ENCODE measurements at regions not wholly inside any gene's neighbourhood (a gene's known extent, or its start where the extent isn't known, plus 50 kb on each side); places are given as distances from the start of the nearest gene placed in this dataset.

- TF ChIP-seq MAZ (IDR thresholded peaks at IDR 0.05; ENCODE audit: borderline replicate concordance, low read depth, low read length) (no peak), MAZ (CRISPR knock-in tag; IDR thresholded peaks at IDR 0.05; ENCODE audit: low read depth) (no peak)
Measured at GRCh38 chr6:40924839-40925238, 114.2 kb downstream of the UNC5CL start (continued).

- no peak overlapping the region for H2AFZ ChIP-seq (ENCODE audit: low read length)
- H3K27me3 ChIP-seq (ENCODE audit: control insufficient read depth in 1 of 2, insufficient read depth in 2 of 2, low read length in 2 of 2), result peaks cover 3 to 36% of the 10 kb centered on the region in 2 experiments; a peak in 4 of 5 replicates
- H3K27ac ChIP-seq (ENCODE audit: extremely low read length, insufficient read depth, low read length), result no peak overlapping the region
- no peaks in the 10 kb centered on the region for H3K9me3 ChIP-seq (ENCODE audit: low read length)
- no peak for ATAC-seq
- ChIA-PET POLR2A (no interaction called here), CTCF (ENCODE audit: low intra/inter-chr PET ratio, low total read pairs) (no interaction called here)
- H3K4me3 ChIP-seq (replicated peaks in 1 of 3; ENCODE audit: insufficient read depth in 1 of 3, low read depth in 2 of 3, low read length in 3 of 3), result no peak overlapping the region
- H3K4me1 ChIP-seq (ENCODE audit: insufficient read depth, low read length), result no peaks in the 10 kb centered on the region
- H3K36me3 ChIP-seq (replicated peaks in 1 of 2; ENCODE audit: control insufficient read depth in 1 of 2, insufficient read depth in 2 of 2, low read length in 2 of 2), result no peaks in the 10 kb centered on the region
- no peaks in the 10 kb centered on the region for H3K79me2 ChIP-seq (ENCODE audit: insufficient read depth, low read length)
- in situ Hi-C loops (cut with HindIII; ENCODE audit: extremely low pct_ligation_motif_present, low pct_unique_long_range_greater_than_20kb) (no loop called here), intact Hi-C loops (cut with micrococcal nuclease; ENCODE audit: unreplicated experiment) (no loop called here)
- WGBS (ENCODE audit: low lambda C conversion rate), result 83% methylated on average over 2 of the region's 2 CpGs
- DNase-seq (ENCODE audit: low spot score), result no peak
- TF ChIP-seq ZNF280D (CRISPR knock-in tag; IDR thresholded peaks at IDR 0.05), result no peak
- TF ChIP-seq TARDBP (CRISPR knock-in tag; IDR thresholded peaks at IDR 0.05), result no peak
- no peak for TF ChIP-seq BRF2 (CRISPR knock-in tag; IDR thresholded peaks at IDR 0.05)
- no peak for TF ChIP-seq FIP1L1 (IDR thresholded peaks at IDR 0.05; ENCODE audit: borderline replicate concordance, insufficient read depth, low read depth, low read length)
- H3K9ac ChIP-seq (ENCODE audit: insufficient read depth, low read depth, low read length), result no peak overlapping the region
- no peak for FAIRE-seq
- H4K20me1 ChIP-seq (ENCODE audit: insufficient read depth, low read length), result no peaks in the 10 kb centered on the region
- BruUV-seq (replicated peaks), result no TSS peak
- no peak overlapping the region for H3K4me2 ChIP-seq (ENCODE audit: low read depth, low read length)
Measured at GRCh38 chr6:40923880-40924279, 115.1 kb downstream of the UNC5CL start.
